ENCODE measurements at regions not wholly inside any gene's neighbourhood (a gene's known extent, or its start where the extent isn't known, plus 50 kb on each side); places are given as distances from the start of the nearest gene placed in this dataset.

GRCh38 chr15:88375234-88375927 is 91.8 kb downstream of the MRPL46 start:
- no peak for TF ChIP-seq CTCF (conservative IDR thresholded peaks at IDR 0.05 in 1 of 2, IDR thresholded peaks at IDR 0.05 in 1 of 2; ENCODE audit: extremely low read depth in 1 of 2, insufficient read depth in 1 of 2, low read depth in 1 of 2, low read length in 2 of 2)
- TF ChIP-seq EZH2 (IDR thresholded peaks at IDR 0.05; ENCODE audit: borderline replicate concordance, low read length), result no peak
